ENCODE measurements at regions not wholly inside any gene's neighbourhood (a gene's known extent, or its start where the extent isn't known, plus 50 kb on each side); places are given as distances from the start of the nearest gene placed in this dataset.

- TF ChIP-seq CTCF (IDR thresholded peaks at IDR 0.05), result no peak
- no peak for TF ChIP-seq EZH2phosphoT487 (IDR thresholded peaks at IDR 0.05)
Measured at GRCh38 chr18:60145776-60146175, 226.8 kb downstream of the MC4R start.
